H9 (cell line): ENCODE measurements at regions not wholly inside any gene's neighbourhood (a gene's known extent, or its start where the extent isn't known, plus 50 kb on each side); places are given as distances from the start of the nearest gene placed in this dataset.

Experiments
- DNase-seq: peaks from one replicate; pipeline ENCODE4 v3.0.0-alpha.2; 2017
- H2AFZ ChIP-seq: one replicate; pipeline ENCODE4 v1.6.1; 2013; ENCODE audit warnings: mild to moderate bottlenecking, low read length, control low read depth, moderate library complexity
- H2AK5ac ChIP-seq: 2 replicates; pipeline ENCODE4 v1.6.1; 2013; ENCODE audit warnings: low read length, control low read depth, mixed read lengths; ENCODE audit not compliant: insufficient read length
- H2BK120ac ChIP-seq: one replicate; pipeline ENCODE4 v1.6.1; 2013; ENCODE audit warnings: low read depth, mild to moderate bottlenecking, low read length, control low read depth, inconsistent platforms; ENCODE audit not compliant: poor library complexity, severe bottlenecking
- H2BK12ac ChIP-seq: 2 replicates; pipeline ENCODE4 v1.6.1; 2013; ENCODE audit warnings: low read length, control low read depth, mixed read lengths, low read depth; ENCODE audit not compliant: insufficient read length
- H2BK15ac ChIP-seq: 2 replicates; pipeline ENCODE4 v1.6.1; 2013; ENCODE audit warnings: low read depth, low read length, control low read depth
- H2BK20ac ChIP-seq: one replicate; pipeline ENCODE4 v1.6.1; 2013; ENCODE audit warnings: low read depth, mild to moderate bottlenecking, low read length, control low read depth, inconsistent platforms; ENCODE audit not compliant: poor library complexity, severe bottlenecking
- H2BK5ac ChIP-seq: 2 replicates; pipeline ENCODE4 v1.6.1; 2013; ENCODE audit warnings: low read length, control low read depth, mixed read lengths; ENCODE audit not compliant: insufficient read length
- H3K14ac ChIP-seq: 2 replicates; pipeline ENCODE4 v1.6.1; 2013; ENCODE audit warnings: low read length, control low read depth; ENCODE audit not compliant: insufficient read depth
- H3K18ac ChIP-seq: 2 replicates; pipeline ENCODE4 v1.6.1; 2013; ENCODE audit warnings: low read depth, mild to moderate bottlenecking, mixed read lengths, low read length, control low read depth; ENCODE audit not compliant: insufficient read length
- H3K23ac ChIP-seq: 2 replicates; pipeline ENCODE4 v1.6.1; 2013; ENCODE audit warnings: low read length, control low read depth, mixed read lengths, low read depth; ENCODE audit not compliant: insufficient read length
- H3K23me2 ChIP-seq: 2 replicates; pipeline ENCODE4 v1.6.1; 2013; ENCODE audit warnings: low read depth, mild to moderate bottlenecking, mixed read lengths, low read length, control low read depth; ENCODE audit not compliant: insufficient read length, poor library complexity, severe bottlenecking
- H3K27ac ChIP-seq: 2 replicates; pipeline ENCODE4 v1.5.1; 2013; ENCODE audit warnings: low read length, control low read depth, mixed read lengths, low read depth; ENCODE audit not compliant: insufficient read length
- H3K27me3 ChIP-seq: 2 replicates; pipeline ENCODE4 v1.6.1; 2013; ENCODE audit warnings: low read length, control low read depth, inconsistent platforms; ENCODE audit not compliant: insufficient read depth
- H3K4ac ChIP-seq: 2 replicates; pipeline ENCODE4 v1.6.1; 2013; ENCODE audit warnings: low read depth, mild to moderate bottlenecking, control low read depth, inconsistent platforms, low read length, moderate library complexity
- H3K4me1 ChIP-seq: 2 replicates; pipeline ENCODE4 v1.6.1; 2013; ENCODE audit warnings: low read length, control low read depth, inconsistent platforms; ENCODE audit not compliant: insufficient read depth
- H3K4me2 ChIP-seq: 2 replicates; pipeline ENCODE4 v1.6.1; 2013; ENCODE audit warnings: low read length, control low read depth, mixed read lengths; ENCODE audit not compliant: insufficient read length, insufficient read depth
- H3K56ac ChIP-seq: 2 replicates; pipeline ENCODE4 v1.6.1; 2013; ENCODE audit warnings: low read depth, mild to moderate bottlenecking, mixed read lengths, low read length, control low read depth; ENCODE audit not compliant: insufficient read length
- H3K79me1 ChIP-seq: 2 replicates; pipeline ENCODE4 v1.6.1; 2013; ENCODE audit warnings: low read depth, mild to moderate bottlenecking, moderate library complexity, low read length, control low read depth, inconsistent platforms; ENCODE audit not compliant: insufficient read depth, poor library complexity, severe bottlenecking
- H3K79me2 ChIP-seq: 2 replicates; pipeline ENCODE4 v1.6.1; 2013; ENCODE audit warnings: low read length, control low read depth, inconsistent platforms; ENCODE audit not compliant: insufficient read depth
- H3K9ac ChIP-seq: 2 replicates; pipeline ENCODE4 v1.6.1; 2013; ENCODE audit warnings: low read length, control low read depth, mixed read lengths; ENCODE audit not compliant: insufficient read length; ENCODE audit errors: extremely low read depth
- H3K9me3 ChIP-seq: one replicate; pipeline ENCODE4 v1.6.1; 2013; ENCODE audit warnings: low read depth, low read length, inconsistent platforms; ENCODE audit not compliant: control insufficient read depth
- H3T11ph ChIP-seq: one replicate; pipeline ENCODE4 v1.6.1; 2013; ENCODE audit warnings: mild to moderate bottlenecking, low read length, control low read depth, inconsistent platforms
- H4K20me1 ChIP-seq: one replicate; pipeline ENCODE4 v1.6.1; 2013; ENCODE audit not compliant: control insufficient read depth, insufficient read length, insufficient read depth
- H4K5ac ChIP-seq: 2 replicates; pipeline ENCODE4 v1.6.1; 2013; ENCODE audit warnings: low read depth, mild to moderate bottlenecking, mixed read lengths, low read length, control low read depth; ENCODE audit not compliant: insufficient read length
- H4K8ac ChIP-seq: replicated peaks from 2 replicates; pipeline ENCODE4 v1.6.1; 2013; ENCODE audit warnings: low read length, control low read depth, mixed read lengths, low read depth; ENCODE audit not compliant: insufficient read length
- H4K91ac ChIP-seq: 2 replicates; pipeline ENCODE4 v1.6.1; 2013; ENCODE audit warnings: low read depth, mild to moderate bottlenecking, moderate library complexity, mixed read lengths, low read length, control low read depth; ENCODE audit not compliant: insufficient read length
- H3K27ac Mint-ChIP-seq, 3 experiments: 2 replicates in 2 of 3; 3 replicates in 1 of 3; pipeline ENCODE4 v1.8.0; 2020 to 2021; ENCODE audit warnings: mixed read lengths in 3 of 3, mild to moderate bottlenecking in 1 of 3, moderate library complexity in 1 of 3
- H3K27me3 Mint-ChIP-seq: 2 replicates; pipeline ENCODE4 v1.8.0; 2021; ENCODE audit warnings: low read depth, mild to moderate bottlenecking, moderate library complexity, mixed read lengths
- H3K36me3 Mint-ChIP-seq, 3 experiments: 2 replicates in 2 of 3; 3 replicates in 1 of 3; pipeline ENCODE4 v1.8.0; 2020 to 2021; ENCODE audit warnings: low read depth in 3 of 3, mixed read lengths in 3 of 3; ENCODE audit not compliant: insufficient read depth in 1 of 3
- H3K4me1 Mint-ChIP-seq, 2 experiments: 2 replicates each; pipeline ENCODE4 v1.8.0; 2020; ENCODE audit warnings: mixed read lengths in 2 of 2
- H3K4me3 Mint-ChIP-seq, 2 experiments: 2 replicates in 1 of 2; 3 replicates in 1 of 2; pipeline ENCODE4 v1.8.0; 2020 to 2021; ENCODE audit warnings: mild to moderate bottlenecking in 2 of 2, mixed read lengths in 2 of 2, moderate library complexity in 1 of 2
- H3K9me3 Mint-ChIP-seq, 2 experiments: 2 replicates in 1 of 2; 3 replicates in 1 of 2; pipeline ENCODE4 v1.8.0; 2020; ENCODE audit warnings: mild to moderate bottlenecking in 2 of 2, mixed read lengths in 2 of 2, moderate library complexity in 1 of 2
- CTCF ChIP-seq: fragments of 200-600 bp; sonication (generic); conservative IDR thresholded peaks from 3 replicates; pipeline ENCODE4 v1.8.0; 2021; ENCODE audit warnings: antibody characterized with exemption, mild to moderate bottlenecking
- WGBS: extraction: QIAGEN DNeasy Blood & Tissue Kit; methylation state at CpG from one replicate; pipeline ENCODE4 v1.1.7; 2013; ENCODE audit warnings: missing lambda C conversion rate, low lambda C conversion rate, mixed read lengths; ENCODE audit not compliant: insufficient read length; ENCODE audit errors: extremely low coverage; 5-methylcytosine and 5-hydroxymethylcytosine counted together

GRCh38 chr16:59991171-59991570 lies 1257.1 kb upstream of the GOT2 start:
- Mint-ChIP-seq H3K4me1 (peaks cover 3 to 8% of the 10 kb centered on the region in 2 experiments; a peak in 2 of 4 replicates), H3K9me3 (peaks cover 10 to 21% of the 10 kb centered on the region in 2 experiments; a peak in 4 of 5 replicates), H3K27ac (no peak overlapping the region), H3K27me3 (no peaks in the 10 kb centered on the region), H3K4me3 (no peak overlapping the region), H3K36me3 (peaks cover 0 to 25% (median 2%) of the 10 kb centered on the region in 3 experiments; a peak in 4 of 7 replicates)
- no peak overlapping the region for H4K5ac ChIP-seq
- no peak for TF ChIP-seq CTCF
- no peak overlapping the region for H2AFZ ChIP-seq
- no peak overlapping the region for H4K8ac ChIP-seq
- H3K56ac ChIP-seq, result no peak overlapping the region
- H3K9ac ChIP-seq, result no peak overlapping the region
- no peak overlapping the region for H3K27ac ChIP-seq
- no peak overlapping the region for H2BK15ac ChIP-seq
- no peak overlapping the region for H3K4me2 ChIP-seq
- no peak overlapping the region for H2AK5ac ChIP-seq
- no peak overlapping the region for H3K14ac ChIP-seq
- H4K20me1 ChIP-seq, result no peaks in the 10 kb centered on the region
- no peaks in the 10 kb centered on the region for H3K9me3 ChIP-seq
- H3K4ac ChIP-seq, result no peak overlapping the region
- no peak overlapping the region for H2BK20ac ChIP-seq
- no peak overlapping the region for H3K18ac ChIP-seq
- no peak overlapping the region for H2BK120ac ChIP-seq
- H2BK5ac ChIP-seq, result no peak overlapping the region
- no peak overlapping the region for H2BK12ac ChIP-seq
- no peaks in the 10 kb centered on the region for H3K23me2 ChIP-seq
- no peak overlapping the region for H3T11ph ChIP-seq
- DNase-seq, result no peak
- no peak overlapping the region for H4K91ac ChIP-seq
- H3K27me3 ChIP-seq, result no peaks in the 10 kb centered on the region; the same call in 1 of the 2 replicates
- H3K79me2 ChIP-seq, result no peaks in the 10 kb centered on the region
- H3K23ac ChIP-seq, result no peak overlapping the region
- H3K79me1 ChIP-seq, result no peaks in the 10 kb centered on the region
- WGBS, result no CpG with 5 or more reads among the region's 2 CpGs
- H3K4me1 ChIP-seq, result no peaks in the 10 kb centered on the region
